A673 (cell line): ENCODE measurements at regions not wholly inside any gene's neighbourhood (a gene's known extent, or its start where the extent isn't known, plus 50 kb on each side); places are given as distances from the start of the nearest gene placed in this dataset.

Experiments used
- EZH2 ChIP-seq: fragments of 200-600 bp; sonication (generic); IDR thresholded peaks from 2 replicates; pipeline ENCODE4 v1.6.1; 2017; ENCODE audit warnings: borderline replicate concordance, low read depth, mild to moderate bottlenecking, mixed read lengths, antibody characterized with exemption, low read length; ENCODE audit not compliant: poor library complexity, severe bottlenecking
- TF ChIP-seq, protein P1 (sequence below): fragments of 300-800, 200-600 bp; sonication (generic); conservative IDR thresholded peaks from 2 replicates; pipeline ENCODE4 v1.5.1; 2017; ENCODE audit warnings: low read depth, mild to moderate bottlenecking, antibody characterized with exemption, low read length, moderate library complexity, mixed read lengths

DNA sequence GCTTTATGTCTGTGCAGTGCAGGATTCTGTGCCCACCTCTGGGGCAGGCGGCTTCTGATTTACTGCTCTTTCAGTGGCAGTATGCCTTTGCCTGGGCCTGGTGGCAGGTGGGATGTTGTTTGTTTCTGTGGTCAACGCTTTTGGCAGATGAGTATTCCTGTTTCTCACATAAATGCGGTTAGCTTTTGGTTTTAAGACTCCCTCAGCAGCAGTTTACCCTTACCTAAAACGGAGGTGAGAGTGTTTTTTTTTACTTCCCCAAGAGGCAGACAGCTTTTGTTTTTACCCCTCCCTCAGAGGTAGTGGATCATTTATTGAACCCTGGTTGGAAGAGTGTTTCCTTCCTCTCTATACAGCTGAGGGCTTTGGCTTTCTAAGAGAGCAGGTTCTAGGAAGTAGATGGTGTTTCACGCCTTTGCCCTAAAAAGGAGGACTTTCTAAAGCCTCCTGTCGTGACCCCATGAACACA is 134.1 kb upstream of the PLSCR5 start:
- TF ChIP-seq, protein P1, sequence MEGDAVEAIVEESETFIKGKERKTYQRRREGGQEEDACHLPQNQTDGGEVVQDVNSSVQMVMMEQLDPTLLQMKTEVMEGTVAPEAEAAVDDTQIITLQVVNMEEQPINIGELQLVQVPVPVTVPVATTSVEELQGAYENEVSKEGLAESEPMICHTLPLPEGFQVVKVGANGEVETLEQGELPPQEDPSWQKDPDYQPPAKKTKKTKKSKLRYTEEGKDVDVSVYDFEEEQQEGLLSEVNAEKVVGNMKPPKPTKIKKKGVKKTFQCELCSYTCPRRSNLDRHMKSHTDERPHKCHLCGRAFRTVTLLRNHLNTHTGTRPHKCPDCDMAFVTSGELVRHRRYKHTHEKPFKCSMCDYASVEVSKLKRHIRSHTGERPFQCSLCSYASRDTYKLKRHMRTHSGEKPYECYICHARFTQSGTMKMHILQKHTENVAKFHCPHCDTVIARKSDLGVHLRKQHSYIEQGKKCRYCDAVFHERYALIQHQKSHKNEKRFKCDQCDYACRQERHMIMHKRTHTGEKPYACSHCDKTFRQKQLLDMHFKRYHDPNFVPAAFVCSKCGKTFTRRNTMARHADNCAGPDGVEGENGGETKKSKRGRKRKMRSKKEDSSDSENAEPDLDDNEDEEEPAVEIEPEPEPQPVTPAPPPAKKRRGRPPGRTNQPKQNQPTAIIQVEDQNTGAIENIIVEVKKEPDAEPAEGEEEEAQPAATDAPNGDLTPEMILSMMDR = no peak
- TF ChIP-seq EZH2 = no peak
